T-helper 22 cell (primary cell): ENCODE measurements at regions not wholly inside any gene's neighbourhood (a gene's known extent, or its start where the extent isn't known, plus 50 kb on each side); places are given as distances from the start of the nearest gene placed in this dataset.
"Not testable (repeated sequence)": the region's sequence is repeated elsewhere in the genome, so short reads cannot be mapped to it uniquely, and the experiment has no call there.

ENCODE experiments used
- DNase-seq: peaks from one replicate; pipeline ENCODE4 v3.0.0-alpha.2; 2020; ENCODE audit warnings: low read depth

DNA sequence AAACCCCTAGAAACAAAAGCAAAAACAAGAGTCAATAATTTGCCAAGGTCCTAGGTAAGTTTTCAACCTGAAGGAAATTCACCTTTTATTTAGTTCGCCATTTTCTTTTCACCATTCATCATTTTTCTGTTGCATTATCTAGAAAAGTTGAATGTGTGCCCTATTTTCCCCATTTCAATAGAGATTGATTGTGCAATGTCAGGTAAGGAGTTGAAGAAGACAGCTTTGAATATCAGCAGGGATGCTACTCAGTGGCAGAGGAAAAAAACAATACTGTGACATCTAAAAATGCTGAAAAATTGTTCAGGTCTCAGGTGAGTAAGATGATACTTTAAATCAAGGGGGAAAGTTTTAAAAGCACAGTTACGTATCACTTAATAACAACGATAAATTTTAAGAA, 813.7 kb downstream of the DTWD2 start:
- DNase-seq: no peak

DNA sequence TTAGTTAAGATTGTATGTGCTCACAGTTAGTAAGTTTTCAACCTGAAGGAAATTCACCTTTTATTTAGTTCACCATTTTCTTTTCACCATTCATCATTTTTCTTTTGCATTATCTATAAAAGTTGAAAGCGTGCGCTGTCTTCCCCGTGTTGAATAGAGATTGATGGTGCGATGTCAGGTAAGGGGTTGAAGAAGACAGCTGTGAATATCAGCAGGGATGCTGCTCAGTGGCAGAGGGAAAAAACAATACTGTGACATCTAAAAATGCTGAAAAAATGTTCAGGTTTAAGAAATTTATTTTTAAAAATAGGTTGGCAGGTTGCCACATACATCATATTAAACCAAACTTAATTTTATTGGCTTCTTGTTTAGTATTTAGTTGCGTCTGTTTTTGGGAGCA, 815.0 kb downstream of the DTWD2 start:
- no peak for DNase-seq

DNA sequence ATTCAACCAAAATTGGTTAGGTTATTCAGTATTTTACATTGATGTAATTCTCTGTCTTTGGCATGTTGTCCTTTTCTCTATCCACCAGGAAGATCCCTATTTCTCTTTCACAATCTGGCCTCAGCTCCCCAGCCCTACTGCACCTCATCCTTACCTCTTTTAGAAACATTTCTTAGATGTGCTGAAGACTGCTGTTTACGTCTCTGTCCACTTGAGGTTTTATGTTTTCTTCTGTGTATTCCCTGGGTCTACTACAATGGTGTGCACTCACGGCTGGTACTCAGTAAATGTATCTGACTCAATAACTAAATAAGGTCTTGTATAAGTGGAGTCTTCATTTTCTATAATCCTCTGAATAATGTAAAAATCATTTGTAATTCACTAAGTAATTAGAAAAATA, 822.7 kb downstream of the DTWD2 start:
- no peak for DNase-seq

GRCh38 chr5:118156181-118156580, 832.2 kb downstream of the DTWD2 start:
- DNase-seq: no peak

DNA sequence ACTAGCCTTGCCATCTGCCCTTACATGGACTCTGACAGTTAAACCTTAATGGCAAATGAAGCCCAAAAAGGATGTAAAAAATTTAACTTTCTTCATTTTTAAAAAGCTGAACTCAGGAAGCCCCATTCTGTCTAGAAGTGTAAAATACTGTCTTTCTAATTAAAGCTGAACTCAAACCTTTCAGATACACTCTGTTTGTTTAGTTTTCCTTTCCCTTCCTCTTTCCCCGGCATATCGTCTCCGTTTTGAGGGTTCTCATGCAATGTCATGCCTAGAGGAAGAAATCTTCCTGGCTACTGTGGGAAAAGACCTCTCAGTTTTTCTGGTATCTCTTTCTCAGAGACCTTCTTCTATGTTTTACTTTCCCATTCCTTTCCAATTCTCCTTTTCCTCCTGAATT, 841.5 kb downstream of the DTWD2 start:
- DNase-seq: no peak

DNA sequence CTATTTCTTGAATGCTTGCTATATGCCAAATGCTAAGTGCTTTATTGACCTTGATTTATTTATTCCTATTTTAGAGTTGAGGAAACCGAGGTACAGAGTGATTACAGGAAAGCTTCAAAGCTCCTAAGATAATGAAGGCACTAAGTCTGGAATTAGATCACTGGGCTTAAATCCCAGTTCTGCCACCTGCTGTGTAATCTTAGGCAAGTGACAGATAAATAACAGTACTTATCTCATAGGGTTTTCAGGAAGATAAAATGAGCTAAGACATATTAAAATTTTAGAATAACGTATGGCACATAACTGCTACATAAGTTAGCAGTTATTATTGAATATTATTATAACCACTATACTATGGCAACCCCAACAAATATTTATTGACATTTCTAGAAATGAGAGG, 843.8 kb downstream of the DTWD2 start:
- no peak for DNase-seq

DNA sequence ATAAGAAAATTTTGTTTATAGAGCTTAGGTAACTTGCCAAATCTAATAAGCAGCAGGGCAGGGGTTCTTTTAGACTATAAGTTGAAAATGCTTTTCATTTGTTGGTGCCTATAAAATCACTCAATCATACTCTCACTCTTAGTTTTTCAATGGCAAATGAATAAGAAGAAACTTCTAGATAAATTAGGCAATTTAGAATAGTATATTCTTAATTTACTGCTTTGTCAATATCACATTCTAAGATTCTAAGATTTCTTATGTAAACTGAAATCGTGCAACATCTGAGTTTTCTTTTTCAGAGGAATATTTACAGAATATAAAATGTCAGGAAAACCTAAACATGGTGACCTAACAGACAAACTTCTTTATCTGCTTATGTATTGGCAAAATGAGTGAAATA, 849.0 kb downstream of the DTWD2 start:
- DNase-seq: no peak

GRCh38 chr5:118126159-118126558, 862.2 kb downstream of the DTWD2 start:
- DNase-seq: no peak

GRCh38 chr5:118125687-118126086, 862.7 kb downstream of the DTWD2 start:
- DNase-seq: no peak

- no peak for DNase-seq
These were observed 867.1 kb downstream of the DTWD2 start for GRCh38 chr5:118121258-118121657.

- DNase-seq: no peak
These were observed 872.6 kb downstream of the DTWD2 start for GRCh38 chr5:118115791-118116190.

GRCh38 chr5:118111956-118112355, 876.4 kb downstream of the DTWD2 start:
- no peak for DNase-seq

DNA sequence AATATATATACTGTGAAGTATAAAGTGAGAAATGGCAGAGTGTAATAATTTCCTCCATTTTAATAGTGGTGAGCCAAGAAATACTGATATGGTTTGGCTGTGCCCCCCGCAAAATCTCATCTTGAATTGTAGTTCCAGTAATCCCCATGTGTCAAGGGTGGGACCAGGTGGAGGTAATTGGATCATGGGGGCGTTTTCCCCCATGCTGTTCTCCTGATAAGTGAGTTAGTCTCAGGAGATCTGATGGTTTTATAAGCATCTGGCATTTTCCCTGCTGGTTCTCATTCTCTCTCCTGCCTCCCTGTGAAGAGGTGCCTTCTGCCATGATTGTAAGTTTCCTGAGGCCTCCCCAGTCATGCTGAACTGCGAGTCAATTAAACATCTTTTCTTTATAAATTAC, 881.1 kb downstream of the DTWD2 start:
- DNase-seq: not testable (repeated sequence)

- no peak for DNase-seq
These were observed 889.6 kb downstream of the DTWD2 start for GRCh38 chr5:118098716-118099115.

DNA sequence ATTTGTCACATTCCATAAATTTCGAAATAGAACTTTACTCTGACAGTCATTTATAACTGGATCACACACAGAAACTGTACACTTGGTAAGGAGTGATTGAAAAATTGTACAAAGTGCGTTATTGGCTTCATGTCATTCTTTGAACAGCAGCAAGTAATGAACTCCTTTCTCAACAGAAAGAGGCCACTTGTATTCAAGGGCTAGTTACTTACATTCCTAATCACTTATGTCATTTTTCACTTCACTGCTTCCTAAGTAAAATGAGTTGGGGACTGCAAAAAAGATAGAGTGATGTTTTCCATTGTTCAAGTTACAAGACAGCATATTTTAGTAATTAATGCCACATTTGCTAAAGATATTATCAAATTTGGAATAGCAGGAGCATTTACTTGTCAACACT, 893.2 kb downstream of the DTWD2 start:
- DNase-seq: no peak

- no peak for DNase-seq
These were observed 899.9 kb downstream of the DTWD2 start for GRCh38 chr5:118088448-118088847.

GRCh38 chr5:118076490-118076889, 911.9 kb downstream of the DTWD2 start:
- no peak for DNase-seq

- no peak for DNase-seq
These were observed 918.3 kb downstream of the DTWD2 start for GRCh38 chr5:118070041-118070440.

DNA sequence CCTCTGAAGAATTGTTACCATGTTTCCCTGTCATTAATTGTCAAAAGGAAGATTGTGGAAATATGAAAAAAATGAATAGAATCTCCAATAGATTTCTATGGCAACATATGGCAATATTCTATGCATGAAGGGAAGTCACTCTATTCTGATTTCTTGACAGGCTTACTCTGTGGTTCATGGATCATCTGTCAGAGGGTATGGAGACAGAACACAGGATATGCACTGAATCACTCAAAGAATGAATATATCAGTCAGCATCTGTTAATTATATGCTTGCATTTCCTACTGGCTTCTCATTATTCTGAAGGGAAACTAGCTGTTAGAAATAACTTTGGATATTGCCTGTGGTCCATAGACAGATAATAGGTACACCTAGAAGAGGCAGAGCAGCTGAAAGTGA, 918.9 kb downstream of the DTWD2 start:
- DNase-seq: no peak

DNA sequence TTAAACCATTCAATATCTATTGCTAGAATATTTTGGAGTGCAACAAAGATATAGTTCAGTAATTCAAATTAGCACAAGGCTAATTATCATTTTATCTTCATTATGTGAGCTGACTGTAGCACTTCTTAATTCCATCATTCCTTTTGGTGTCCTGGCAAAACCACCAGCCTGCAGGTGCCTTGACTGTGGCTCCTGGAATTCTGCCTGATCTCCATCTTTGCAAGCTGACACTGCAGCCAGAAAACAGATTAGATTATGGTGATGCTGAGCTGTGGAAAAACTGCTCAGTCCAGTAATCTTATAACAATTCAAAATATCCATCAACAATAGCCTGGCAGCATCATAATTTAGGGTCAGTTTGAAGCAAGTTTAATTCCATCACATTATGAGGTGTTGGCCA, 919.5 kb downstream of the DTWD2 start:
- DNase-seq: no peak

DNA sequence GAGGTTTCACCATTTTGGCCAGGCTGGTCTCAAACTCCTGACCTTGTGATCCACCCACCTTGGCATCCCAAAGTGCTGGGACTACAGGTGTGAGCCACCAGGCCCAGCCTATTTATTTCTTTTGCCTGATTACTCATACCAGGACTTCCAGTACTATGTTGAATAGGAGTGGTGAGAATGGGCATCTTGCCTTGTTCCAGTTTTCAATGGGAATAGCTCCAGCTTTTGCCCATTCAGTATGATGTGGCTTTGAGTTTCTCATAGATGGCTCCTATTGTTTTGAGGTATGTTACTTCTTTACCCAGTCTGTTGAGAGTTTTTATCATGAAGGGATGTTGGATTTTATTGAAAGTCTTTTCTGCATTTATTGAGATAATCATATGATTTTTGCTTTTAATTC, 924.5 kb downstream of the DTWD2 start:
- not testable (repeated sequence) for DNase-seq

GRCh38 chr5:118060833-118061232, 927.5 kb downstream of the DTWD2 start:
- DNase-seq: no peak

DNA sequence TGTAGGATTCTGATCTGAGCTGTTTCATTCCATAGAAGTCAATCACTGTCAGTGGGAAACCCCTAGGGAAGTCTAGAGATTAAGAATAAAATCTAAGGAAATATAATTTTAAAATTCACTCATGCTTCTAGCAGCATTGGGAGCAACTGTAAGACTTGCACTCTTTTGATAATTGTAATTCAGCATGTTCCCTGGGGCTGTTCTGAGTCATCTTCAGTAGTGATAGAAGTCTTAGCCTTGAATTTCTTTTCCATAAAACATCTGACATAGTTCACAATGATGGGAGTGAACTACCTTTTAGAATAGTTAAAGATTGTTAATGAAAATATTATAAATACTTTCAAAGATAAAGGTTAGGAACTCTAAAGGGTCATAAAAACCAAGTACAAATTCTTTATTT, 935.8 kb downstream of the DTWD2 start:
- no peak for DNase-seq

- DNase-seq: no peak
These were observed 944.2 kb downstream of the DTWD2 start for GRCh38 chr5:118044169-118044568.

DNA sequence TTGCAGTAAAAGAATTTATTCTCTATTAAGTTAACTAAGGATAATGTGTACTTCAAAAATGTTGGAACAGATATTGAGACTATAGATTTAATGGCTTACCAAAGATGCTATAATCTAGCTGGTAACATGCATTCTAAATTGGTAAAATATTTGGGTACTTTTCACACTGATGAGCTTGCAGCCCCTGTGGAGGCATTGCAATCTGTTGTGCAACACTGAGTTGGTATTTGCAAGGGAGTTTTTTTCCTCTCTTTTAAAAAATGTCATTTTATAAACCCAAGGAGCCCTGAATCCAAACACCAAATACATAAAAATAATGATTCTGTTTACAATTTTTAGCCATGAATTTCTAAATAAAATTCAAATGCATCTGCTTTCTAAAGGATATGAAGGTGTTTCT, 944.8 kb downstream of the DTWD2 start:
- no peak for DNase-seq
